ENCODE measurements at regions not wholly inside any gene's neighbourhood (a gene's known extent, or its start where the extent isn't known, plus 50 kb on each side); places are given as distances from the start of the nearest gene placed in this dataset.

- H3K9me3 Mint-ChIP-seq (ENCODE audit: insufficient read depth) = no peaks in the 10 kb centered on the region
- Histone ChIP-seq H2AFZ (ENCODE audit: insufficient read depth, low read depth, low read length, poor library complexity, severe bottlenecking) (no peak overlapping the region), H3K9ac (ENCODE audit: low read length) (no peak overlapping the region), H3K27me3 (replicated peaks in 1 of 4; ENCODE audit: control extremely low read depth in 1 of 4, control insufficient read depth in 3 of 4, insufficient read depth in 4 of 4, low read length in 3 of 4) (peaks cover 0 to 2% (median 0%) of the 10 kb centered on the region in 4 experiments), H3K36me3 (replicated peaks in 1 of 2; ENCODE audit: control extremely low read depth in 1 of 2, control insufficient read depth in 1 of 2, extremely low read depth in 1 of 2, insufficient read depth in 2 of 2, low read length in 1 of 2) (no peaks in the 10 kb centered on the region), H4K20me1 (ENCODE audit: control insufficient read depth, insufficient read depth, low read length, poor library complexity, severe bottlenecking) (no peaks in the 10 kb centered on the region), H3K4me2 (replicated peaks; ENCODE audit: low read depth, low read length, poor library complexity, severe bottlenecking) (no peak overlapping the region), H3K4me1 (ENCODE audit: control insufficient read depth in 2 of 2, insufficient read depth in 2 of 2, low read length in 2 of 2) (no peaks in the 10 kb centered on the region), H3K4me3 (ENCODE audit: control extremely low read depth in 1 of 5, extremely low read depth in 1 of 5, insufficient read depth in 1 of 5, low read depth in 2 of 5, low read length in 4 of 5) (no peak overlapping the region), H3K79me2 (ENCODE audit: control insufficient read depth, insufficient read depth, low read length) (no peaks in the 10 kb centered on the region), H3K9me3 (ENCODE audit: control extremely low read depth in 1 of 3, control insufficient read depth in 2 of 3, insufficient read depth in 1 of 3, low read length in 2 of 3) (no peaks in the 10 kb centered on the region), H3K27ac (ENCODE audit: low read length in 2 of 2) (no peak overlapping the region)
- peaks cover 31% of the 10 kb centered on the region for H3K27me3 Mint-ChIP-seq
- CTCF ChIA-PET = no interaction called here
- H3K4me3 Mint-ChIP-seq = no peak overlapping the region
- POLR2A ChIA-PET = no interaction called here
- intact Hi-C loops (cut with micrococcal nuclease) = no loop called here
- no peak overlapping the region for H3K27ac Mint-ChIP-seq
- no peak for DNase-seq
- ATAC-seq (ENCODE audit: low read depth) = no peak
- 79% methylated on average over 10 of the region's 10 CpGs for WGBS (ENCODE audit: insufficient coverage)
- no peaks in the 10 kb centered on the region for H3K4me1 Mint-ChIP-seq
- TF ChIP-seq EZH2 (IDR thresholded peaks at IDR 0.05; ENCODE audit: borderline replicate concordance, insufficient read depth, low read depth, low read length, poor library complexity, severe bottlenecking) = no peak
- no peak for TF ChIP-seq CTCF (IDR thresholded peaks at IDR 0.05)
These were observed 552.8 kb downstream of the MIAT start for GRCh38 chr22:27210111-27210730.

DNA sequence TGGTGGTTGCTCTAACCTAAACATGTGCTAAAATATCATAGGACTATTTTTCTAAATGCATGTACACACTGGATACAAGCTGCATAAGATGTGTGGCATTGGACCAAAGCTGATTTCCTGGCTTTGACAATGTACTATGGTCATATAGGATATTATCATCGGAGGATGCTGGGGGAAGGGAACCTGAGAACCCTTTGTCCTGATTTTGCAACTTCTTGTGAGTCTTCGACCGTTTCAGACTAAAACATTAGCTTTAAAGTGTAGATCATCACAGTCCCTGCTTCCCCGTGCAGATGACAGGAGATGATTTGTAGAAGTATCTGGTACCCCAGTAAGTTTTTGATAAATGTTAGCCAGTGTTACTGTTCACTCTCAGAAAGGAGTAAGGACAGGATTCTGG lies 554.7 kb downstream of the MIAT start:
- H2AFZ ChIP-seq (ENCODE audit: insufficient read depth, low read depth, low read length, poor library complexity, severe bottlenecking) = no peak overlapping the region
- no peak for DNase-seq
- H4K20me1 ChIP-seq (ENCODE audit: control insufficient read depth, insufficient read depth, low read length, poor library complexity, severe bottlenecking) = no peaks in the 10 kb centered on the region
- no peak overlapping the region for H3K4me2 ChIP-seq (replicated peaks; ENCODE audit: low read depth, low read length, poor library complexity, severe bottlenecking)
- intact Hi-C loops (cut with micrococcal nuclease) = no loop called here
- ATAC-seq (ENCODE audit: low read depth) = no peak
- TF ChIP-seq EZH2 (IDR thresholded peaks at IDR 0.05; ENCODE audit: borderline replicate concordance, insufficient read depth, low read depth, low read length, poor library complexity, severe bottlenecking) (no peak), CTCF (IDR thresholded peaks at IDR 0.05) (no peak)
- H3K27me3 ChIP-seq (replicated peaks in 1 of 4; ENCODE audit: control extremely low read depth in 1 of 4, control insufficient read depth in 3 of 4, insufficient read depth in 4 of 4, low read length in 3 of 4) = peaks cover 0 to 2% (median 0%) of the 10 kb centered on the region in 4 experiments
- no peaks in the 10 kb centered on the region for H3K36me3 ChIP-seq (replicated peaks in 1 of 2; ENCODE audit: control extremely low read depth in 1 of 2, control insufficient read depth in 1 of 2, extremely low read depth in 1 of 2, insufficient read depth in 2 of 2, low read length in 1 of 2)
- CTCF ChIA-PET = no interaction called here
- H3K9me3 ChIP-seq (ENCODE audit: control extremely low read depth in 1 of 3, control insufficient read depth in 2 of 3, insufficient read depth in 1 of 3, low read length in 2 of 3) = no peaks in the 10 kb centered on the region
- no peaks in the 10 kb centered on the region for H3K4me1 Mint-ChIP-seq
- H3K27ac Mint-ChIP-seq = no peak overlapping the region
- POLR2A ChIA-PET = no interaction called here
- H3K4me3 Mint-ChIP-seq = no peak overlapping the region
- H3K4me1 ChIP-seq (ENCODE audit: control insufficient read depth in 2 of 2, insufficient read depth in 2 of 2, low read length in 2 of 2) = no peaks in the 10 kb centered on the region
- WGBS (ENCODE audit: insufficient coverage) = 6% methylated on average over 4 of the region's 4 CpGs
- no peak overlapping the region for H3K9ac ChIP-seq (ENCODE audit: low read length)
- H3K79me2 ChIP-seq (ENCODE audit: control insufficient read depth, insufficient read depth, low read length) = no peaks in the 10 kb centered on the region
- H3K27me3 Mint-ChIP-seq = peaks cover 36% of the 10 kb centered on the region
- no peak overlapping the region for H3K27ac ChIP-seq (ENCODE audit: low read length in 2 of 2)
- no peaks in the 10 kb centered on the region for H3K9me3 Mint-ChIP-seq (ENCODE audit: insufficient read depth)
- no peak overlapping the region for H3K4me3 ChIP-seq (ENCODE audit: control extremely low read depth in 1 of 5, extremely low read depth in 1 of 5, insufficient read depth in 1 of 5, low read depth in 2 of 5, low read length in 4 of 5)
